Esophagus (tissue), 2 donors: ENCODE measurements at regions not wholly inside any gene's neighbourhood (a gene's known extent, or its start where the extent isn't known, plus 50 kb on each side); places are given as distances from the start of the nearest gene placed in this dataset.

Experiments used
- H3K27ac ChIP-seq, 2 donors: one replicate each; pipeline ENCODE4 v1.5.1; 2013; ENCODE audit warnings: low read depth in 2 of 2, mild to moderate bottlenecking in 2 of 2, inconsistent platforms in 1 of 2, low read length in 1 of 2, moderate library complexity in 1 of 2
- H3K27me3 ChIP-seq, 2 donors: one replicate each; pipeline ENCODE4 v1.6.1; 2013; ENCODE audit warnings: low read length in 2 of 2, control low read depth in 1 of 2, mild to moderate bottlenecking in 1 of 2; ENCODE audit not compliant: insufficient read depth in 2 of 2, control insufficient read depth in 1 of 2
- H3K36me3 ChIP-seq, 2 donors: one replicate each; pipeline ENCODE4 v1.6.1; 2013; ENCODE audit warnings: low read length in 1 of 2; ENCODE audit not compliant: control insufficient read depth in 2 of 2, insufficient read depth in 2 of 2
- H3K4me1 ChIP-seq, 2 donors: one replicate each; pipeline ENCODE4 v1.6.1; 2013; ENCODE audit warnings: low read length in 1 of 2; ENCODE audit not compliant: control insufficient read depth in 2 of 2, insufficient read depth in 2 of 2
- H3K4me3 ChIP-seq, 2 donors: one replicate each; pipeline ENCODE4 v1.5.1; 2013; ENCODE audit warnings: low read length in 2 of 2, mild to moderate bottlenecking in 2 of 2, low read depth in 1 of 2, moderate library complexity in 1 of 2
- H3K9me3 ChIP-seq, 2 donors: one replicate each; pipeline ENCODE4 v1.6.1; 2013; ENCODE audit warnings: mild to moderate bottlenecking in 2 of 2, low read depth in 1 of 2, low read length in 1 of 2, moderate library complexity in 1 of 2; ENCODE audit not compliant: control insufficient read depth in 2 of 2, insufficient read depth in 1 of 2
- whole genome bisulfite sequencing, 2 donors: extraction: QIAGEN DNeasy Blood & Tissue Kit; methylation state at CpG; one replicate each; pipeline ENCODE4 v1.1.7; 2013; 5-methylcytosine and 5-hydroxymethylcytosine counted together
- donor health status: healthy with polysubstance abuse.
- donor health status: Bipolar disorder and iron deficiency.

DNA sequence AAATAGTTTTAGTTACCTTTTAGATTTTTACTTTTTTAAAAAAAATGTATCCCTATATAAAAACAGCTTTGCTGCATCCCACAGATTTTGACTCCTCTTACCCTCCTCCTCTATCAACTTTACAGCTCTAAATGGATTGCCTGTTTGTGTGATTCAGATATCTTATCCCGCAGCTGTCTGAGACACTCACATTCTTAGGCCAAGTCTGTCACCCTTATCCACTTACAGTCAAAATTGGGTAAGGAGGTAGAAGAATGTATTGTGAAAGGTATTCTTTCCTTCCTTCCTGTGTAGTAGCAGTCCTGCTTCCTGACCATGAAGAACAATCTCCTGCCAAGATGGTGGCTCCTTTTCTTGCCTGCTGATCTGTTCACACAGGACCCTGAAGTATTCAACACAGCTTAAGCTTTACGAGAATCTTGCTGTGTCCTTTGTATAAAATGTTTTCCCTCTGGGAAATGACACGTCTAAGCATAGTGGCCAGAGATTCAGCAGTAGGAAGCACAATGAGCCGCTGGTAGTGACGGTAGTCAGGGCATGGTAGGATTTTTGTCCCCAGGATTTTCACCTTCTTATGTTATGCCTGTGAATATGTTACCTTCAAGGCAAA lies 67.7 kb upstream of the ST8SIA4 start:
- no peak overlapping the region for H3K27ac ChIP-seq
- no peak overlapping the region for H3K4me3 ChIP-seq
- no peaks in the 10 kb centered on the region for H3K27me3 ChIP-seq
- 79 to 80% methylated on average over 5 of the region's 5 CpGs for WGBS, 2 donors
- no peaks in the 10 kb centered on the region for H3K9me3 ChIP-seq
- no peaks in the 10 kb centered on the region for H3K36me3 ChIP-seq
- no peaks in the 10 kb centered on the region for H3K4me1 ChIP-seq

DNA sequence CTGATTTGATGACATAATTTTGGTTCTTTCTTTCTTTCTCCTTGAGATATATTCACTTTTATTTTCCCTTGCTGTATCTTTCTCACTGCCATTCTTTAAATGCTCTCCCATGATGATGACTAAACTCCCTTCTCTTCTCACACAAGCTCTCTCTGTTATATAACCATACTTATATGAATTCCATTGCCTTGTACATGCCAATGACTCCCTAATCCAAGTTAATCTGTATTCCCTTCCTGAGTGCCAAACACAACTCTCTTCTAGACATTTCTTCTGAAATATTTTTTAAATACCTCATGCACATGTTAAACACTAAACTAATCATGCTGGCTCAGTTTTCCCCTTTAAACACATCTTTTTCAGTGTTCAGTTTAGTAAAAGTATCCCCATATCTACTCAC lies 62.2 kb upstream of the ST8SIA4 start:
- H3K36me3 ChIP-seq, result no peaks in the 10 kb centered on the region
- no peaks in the 10 kb centered on the region for H3K4me1 ChIP-seq
- no peaks in the 10 kb centered on the region for H3K9me3 ChIP-seq
- H3K4me3 ChIP-seq, result no peak overlapping the region
- H3K27ac ChIP-seq, result no peak overlapping the region
- H3K27me3 ChIP-seq, result no peaks in the 10 kb centered on the region
